Endothelial cell of umbilical vein (primary cell): ENCODE measurements at regions not wholly inside any gene's neighbourhood (a gene's known extent, or its start where the extent isn't known, plus 50 kb on each side); places are given as distances from the start of the nearest gene placed in this dataset.

Source experiments
- CTCF ChIP-seq, 2 donors: IDR thresholded peaks; 1 replicate in 1 of 2; 2 replicates in 1 of 2; pipeline ENCODE4 v1.5.1; 2011; ENCODE audit warnings: low read length in 2 of 2, mild to moderate bottlenecking in 2 of 2, moderate library complexity in 2 of 2, control low read depth in 1 of 2, inconsistent platforms in 1 of 2, low read depth in 1 of 2; ENCODE audit not compliant: insufficient read depth in 1 of 2; ENCODE audit errors: extremely low read depth in 1 of 2
- FOS ChIP-seq: IDR thresholded peaks from 2 replicates; pipeline ENCODE4 v1.6.1; 2011; ENCODE audit warnings: mild to moderate bottlenecking, low read length, moderate library complexity, borderline replicate concordance; ENCODE audit not compliant: insufficient read depth
- GATA2 ChIP-seq: IDR thresholded peaks from 2 replicates; pipeline ENCODE4 v1.7.0; 2011; ENCODE audit warnings: low read depth, mild to moderate bottlenecking, moderate library complexity, mixed read lengths, low read length; ENCODE audit not compliant: insufficient read length, insufficient read depth
- MAX ChIP-seq: IDR thresholded peaks from 2 replicates; pipeline ENCODE4 v1.6.1; 2011; ENCODE audit not compliant: insufficient read depth, insufficient read length
- POLR2A ChIP-seq: IDR thresholded peaks from 2 replicates; pipeline ENCODE4 v1.6.1; 2012; ENCODE audit warnings: low read depth, mild to moderate bottlenecking, control low read depth, low read length

- TF ChIP-seq CTCF (IDR thresholded peaks at IDR 0.05; ENCODE audit: extremely low read depth in 1 of 2, insufficient read depth in 1 of 2, low read depth in 1 of 2, low read length in 2 of 2) (no peak), FOS (no peak), POLR2A (no peak), GATA2 (no peak), MAX (no peak)
Measured at GRCh38 chr16:66254751-66255150, 111.7 kb upstream of the CDH5 start.
